ENCODE measurements at regions not wholly inside any gene's neighbourhood (a gene's known extent, or its start where the extent isn't known, plus 50 kb on each side); places are given as distances from the start of the nearest gene placed in this dataset.

DNA sequence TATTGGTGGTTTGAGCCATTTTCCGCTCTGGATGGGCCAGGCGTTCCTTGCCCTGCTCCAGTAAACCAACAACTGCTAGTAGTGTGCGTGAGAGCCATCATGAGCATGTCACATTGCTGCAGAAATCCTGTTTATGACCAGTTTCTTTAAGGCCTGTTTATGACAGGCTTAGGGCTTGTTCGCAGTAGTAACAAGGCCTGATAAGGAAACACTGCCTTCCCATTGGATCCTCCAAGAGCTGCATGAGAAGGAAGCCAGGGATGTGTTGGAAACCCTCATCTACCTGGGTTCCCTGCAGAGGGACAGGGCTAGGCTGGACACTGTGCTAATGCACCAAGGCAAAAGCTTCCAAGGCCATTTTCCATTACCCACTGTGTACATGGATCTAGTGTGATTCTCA, 153.9 kb downstream of the ZNF518B start:
- peaks cover 9% of the 10 kb centered on the region for H3K27me3 Mint-ChIP-seq (ENCODE audit: unreplicated experiment)
- H3K9me3 Mint-ChIP-seq (ENCODE audit: unreplicated experiment) = no peaks in the 10 kb centered on the region
- DNase-seq (ENCODE audit: extremely low spot score, unreplicated experiment) = no peak
- H3K36me3 Mint-ChIP-seq (ENCODE audit: unreplicated experiment) = no peaks in the 10 kb centered on the region
- TF ChIP-seq, protein P1, sequence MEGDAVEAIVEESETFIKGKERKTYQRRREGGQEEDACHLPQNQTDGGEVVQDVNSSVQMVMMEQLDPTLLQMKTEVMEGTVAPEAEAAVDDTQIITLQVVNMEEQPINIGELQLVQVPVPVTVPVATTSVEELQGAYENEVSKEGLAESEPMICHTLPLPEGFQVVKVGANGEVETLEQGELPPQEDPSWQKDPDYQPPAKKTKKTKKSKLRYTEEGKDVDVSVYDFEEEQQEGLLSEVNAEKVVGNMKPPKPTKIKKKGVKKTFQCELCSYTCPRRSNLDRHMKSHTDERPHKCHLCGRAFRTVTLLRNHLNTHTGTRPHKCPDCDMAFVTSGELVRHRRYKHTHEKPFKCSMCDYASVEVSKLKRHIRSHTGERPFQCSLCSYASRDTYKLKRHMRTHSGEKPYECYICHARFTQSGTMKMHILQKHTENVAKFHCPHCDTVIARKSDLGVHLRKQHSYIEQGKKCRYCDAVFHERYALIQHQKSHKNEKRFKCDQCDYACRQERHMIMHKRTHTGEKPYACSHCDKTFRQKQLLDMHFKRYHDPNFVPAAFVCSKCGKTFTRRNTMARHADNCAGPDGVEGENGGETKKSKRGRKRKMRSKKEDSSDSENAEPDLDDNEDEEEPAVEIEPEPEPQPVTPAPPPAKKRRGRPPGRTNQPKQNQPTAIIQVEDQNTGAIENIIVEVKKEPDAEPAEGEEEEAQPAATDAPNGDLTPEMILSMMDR (IDR thresholded peaks at IDR 0.05) = no peak
- H3K4me3 Mint-ChIP-seq (ENCODE audit: unreplicated experiment) = no peak overlapping the region
- no peaks in the 10 kb centered on the region for H3K4me1 Mint-ChIP-seq (ENCODE audit: unreplicated experiment)
- no peak overlapping the region for H3K27ac Mint-ChIP-seq (ENCODE audit: unreplicated experiment)

DNA sequence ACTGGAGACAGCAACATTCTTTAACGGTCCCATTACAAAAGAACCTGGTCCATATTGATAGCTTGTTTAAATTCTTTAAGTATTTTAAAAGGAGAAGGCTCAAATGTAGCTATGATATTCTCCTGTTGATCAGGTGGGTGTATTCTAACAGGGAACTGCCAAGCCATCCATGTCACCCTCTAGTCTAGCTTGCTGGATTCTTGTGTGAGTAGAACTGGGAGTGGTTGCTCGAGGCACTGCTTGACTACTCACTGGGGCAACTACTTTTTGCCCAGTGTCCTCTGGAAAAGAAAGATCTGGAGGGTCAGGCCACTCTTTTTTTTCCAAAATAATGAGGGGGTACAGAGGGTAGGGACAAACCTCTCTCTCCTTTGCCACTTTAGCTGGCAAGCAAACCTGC, 155.1 kb downstream of the ZNF518B start:
- H3K27me3 Mint-ChIP-seq (ENCODE audit: unreplicated experiment) = peaks cover 8% of the 10 kb centered on the region
- TF ChIP-seq, protein P1 (IDR thresholded peaks at IDR 0.05) = no peak

GRCh38 chr4:10299601-10300000, 157.6 kb downstream of the ZNF518B start:
- TF ChIP-seq, protein P1 (IDR thresholded peaks at IDR 0.05) = no peak
- Mint-ChIP-seq H3K27me3 (ENCODE audit: unreplicated experiment) (no peaks in the 10 kb centered on the region), H3K4me3 (ENCODE audit: unreplicated experiment) (no peak overlapping the region), H3K4me1 (ENCODE audit: unreplicated experiment) (peaks cover 2% of the 10 kb centered on the region), H3K9me3 (ENCODE audit: unreplicated experiment) (no peaks in the 10 kb centered on the region), H3K36me3 (ENCODE audit: unreplicated experiment) (no peaks in the 10 kb centered on the region), H3K27ac (ENCODE audit: unreplicated experiment) (no peak overlapping the region)
- no peak for DNase-seq (ENCODE audit: extremely low spot score, unreplicated experiment)

More for the DNA sequence above, 155.1 kb downstream of the ZNF518B start:
- peaks cover under 1% of the 10 kb centered on the region for H3K4me1 Mint-ChIP-seq (ENCODE audit: unreplicated experiment)
- H3K27ac Mint-ChIP-seq (ENCODE audit: unreplicated experiment) = no peak overlapping the region
- no peaks in the 10 kb centered on the region for H3K9me3 Mint-ChIP-seq (ENCODE audit: unreplicated experiment)
- no peak for DNase-seq (ENCODE audit: extremely low spot score, unreplicated experiment)
- no peak overlapping the region for H3K4me3 Mint-ChIP-seq (ENCODE audit: unreplicated experiment)
- H3K36me3 Mint-ChIP-seq (ENCODE audit: unreplicated experiment) = no peaks in the 10 kb centered on the region

DNA sequence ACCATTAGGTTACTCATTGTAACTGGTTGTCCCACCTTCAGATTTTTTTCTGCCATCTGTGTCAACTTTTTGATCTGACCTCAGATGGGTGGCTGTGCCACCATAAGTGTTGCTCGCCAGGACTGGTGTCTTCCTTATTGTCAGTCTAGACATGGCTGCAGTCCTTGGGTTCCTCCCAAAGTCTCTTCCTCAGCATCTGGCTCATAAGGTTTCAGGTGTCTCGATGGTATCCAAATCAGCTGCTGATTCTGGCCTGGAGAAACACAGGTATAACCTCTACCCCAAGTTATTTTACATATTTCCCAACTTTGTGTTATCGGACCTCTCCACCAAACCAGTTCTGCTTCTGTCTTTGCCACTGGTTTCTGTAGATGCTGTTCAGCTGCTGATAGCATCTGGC, 158.5 kb downstream of the ZNF518B start:
- Mint-ChIP-seq H3K27ac (ENCODE audit: unreplicated experiment) (no peak overlapping the region), H3K27me3 (ENCODE audit: unreplicated experiment) (no peaks in the 10 kb centered on the region), H3K4me3 (ENCODE audit: unreplicated experiment) (no peak overlapping the region), H3K36me3 (ENCODE audit: unreplicated experiment) (no peaks in the 10 kb centered on the region), H3K4me1 (ENCODE audit: unreplicated experiment) (peaks cover 2% of the 10 kb centered on the region), H3K9me3 (ENCODE audit: unreplicated experiment) (no peaks in the 10 kb centered on the region)
- DNase-seq (ENCODE audit: extremely low spot score, unreplicated experiment) = no peak
- TF ChIP-seq, protein P1 (IDR thresholded peaks at IDR 0.05) = no peak

DNA sequence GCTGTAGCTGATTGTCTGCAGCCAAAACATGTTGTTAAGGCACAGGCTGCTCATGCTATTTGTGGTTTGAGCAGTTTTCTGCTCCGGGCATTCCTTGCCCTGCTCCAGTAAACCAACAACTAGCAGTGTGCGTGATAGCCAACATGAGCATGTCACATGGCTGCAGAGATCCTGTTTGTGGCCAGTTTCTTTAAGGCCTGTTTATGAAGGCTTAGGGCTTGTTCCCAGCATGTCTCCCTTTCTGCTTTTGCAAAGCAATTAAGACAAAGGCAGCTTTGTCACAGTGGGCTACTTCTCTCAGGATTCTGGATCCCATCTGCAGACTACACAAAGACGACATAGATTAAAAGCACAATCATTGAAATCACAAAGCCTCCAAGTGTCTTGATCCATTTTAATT, 160.5 kb downstream of the ZNF518B start:
- H3K4me3 Mint-ChIP-seq (ENCODE audit: unreplicated experiment) = no peak overlapping the region
- TF ChIP-seq, protein P1 (IDR thresholded peaks at IDR 0.05) = no peak

More for the DNA sequence above, 160.5 kb downstream of the ZNF518B start:
- Mint-ChIP-seq H3K36me3 (ENCODE audit: unreplicated experiment) (no peaks in the 10 kb centered on the region), H3K27ac (ENCODE audit: unreplicated experiment) (no peak overlapping the region), H3K27me3 (ENCODE audit: unreplicated experiment) (peaks cover 4% of the 10 kb centered on the region), H3K4me1 (ENCODE audit: unreplicated experiment) (peaks cover 2% of the 10 kb centered on the region), H3K9me3 (ENCODE audit: unreplicated experiment) (no peaks in the 10 kb centered on the region)
- DNase-seq (ENCODE audit: extremely low spot score, unreplicated experiment) = no peak
